ENCODE measurements at regions not wholly inside any gene's neighbourhood (a gene's known extent, or its start where the extent isn't known, plus 50 kb on each side); places are given as distances from the start of the nearest gene placed in this dataset.

- TF ChIP-seq CTCF (IDR thresholded peaks at IDR 0.05) = no peak
- no peak for TF ChIP-seq ESRRA (IDR thresholded peaks at IDR 0.05; ENCODE audit: borderline replicate concordance, low read length)
- TF ChIP-seq CBX2 (IDR thresholded peaks at IDR 0.05; ENCODE audit: borderline replicate concordance, low read depth) = no peak
- no peak for TF ChIP-seq POLR2A (IDR thresholded peaks at IDR 0.05; ENCODE audit: low read length)
- TF ChIP-seq CEBPB (IDR thresholded peaks at IDR 0.05) = no peak
- TF ChIP-seq PHF8 (IDR thresholded peaks at IDR 0.05; ENCODE audit: borderline replicate concordance, low read depth) = no peak
- TF ChIP-seq USF2 (IDR thresholded peaks at IDR 0.05) = no peak
Observed at GRCh38 chr6:23568292-23568691, 557.7 kb upstream of the NRSN1 start.

All from A549 (cell line).